ENCODE measurements at regions not wholly inside any gene's neighbourhood (a gene's known extent, or its start where the extent isn't known, plus 50 kb on each side); places are given as distances from the start of the nearest gene placed in this dataset.

- TF ChIP-seq CTCF (IDR thresholded peaks at IDR 0.05 in 8 of 11, conservative IDR thresholded peaks at IDR 0.05 in 3 of 11): peak in 10 of 11 experiments; percentile 13 to 80 (median 59)
- no peak for TF ChIP-seq POLR2A (IDR thresholded peaks at IDR 0.05)
Observed at GRCh38 chr12:98424726-98425401, 90.5 kb upstream of the TMPO start.

Data from spleen (tissue), 7 donors.